Astrocyte (in vitro differentiated cells and primary cell): ENCODE measurements at regions not wholly inside any gene's neighbourhood (a gene's known extent, or its start where the extent isn't known, plus 50 kb on each side); places are given as distances from the start of the nearest gene placed in this dataset.

Experiments
- CTCF ChIP-seq: IDR thresholded peaks from 2 replicates; pipeline ENCODE4 v1.5.1; 2011; ENCODE audit warnings: low read depth, mild to moderate bottlenecking, inconsistent platforms, low read length, moderate library complexity; ENCODE audit not compliant: insufficient read depth
- EZH2 ChIP-seq: IDR thresholded peaks from 2 replicates; pipeline ENCODE4 v1.6.1; 2012; ENCODE audit warnings: mild to moderate bottlenecking, low read length, inconsistent platforms; ENCODE audit not compliant: insufficient read depth

GRCh38 chr1:73577206-73577605 lies 620.8 kb downstream of the LRRIQ3 start:
- TF ChIP-seq CTCF = no peak
- TF ChIP-seq EZH2 = no peak
